Adipocyte (in vitro differentiated cells): ENCODE measurements at regions not wholly inside any gene's neighbourhood (a gene's known extent, or its start where the extent isn't known, plus 50 kb on each side); places are given as distances from the start of the nearest gene placed in this dataset.

Experiments
- DNase-seq: peaks from one replicate; pipeline ENCODE4 v3.0.0-alpha.2; 2015; ENCODE audit warnings: low read depth
- H3K27me3 ChIP-seq: replicated peaks from 2 replicates; pipeline ENCODE4 v1.7.0; 2013; ENCODE audit warnings: mild to moderate bottlenecking, low read length, moderate library complexity; ENCODE audit not compliant: control insufficient read depth, insufficient read depth
- H3K36me3 ChIP-seq: 2 replicates; pipeline ENCODE4 v1.7.0; 2013; ENCODE audit warnings: low read length, mild to moderate bottlenecking, moderate library complexity; ENCODE audit not compliant: control insufficient read depth, insufficient read depth, severe bottlenecking
- H3K4me1 ChIP-seq: 2 replicates; pipeline ENCODE4 v1.7.0; 2013; ENCODE audit warnings: mild to moderate bottlenecking, low read length, moderate library complexity; ENCODE audit not compliant: control insufficient read depth, insufficient read depth
- H3K4me3 ChIP-seq: 2 replicates; pipeline ENCODE4 v1.7.0; 2013; ENCODE audit warnings: mild to moderate bottlenecking, low read length, moderate library complexity
- H3K9ac ChIP-seq: 2 replicates; pipeline ENCODE4 v1.7.0; 2013; ENCODE audit warnings: mild to moderate bottlenecking, low read length, moderate library complexity
- H3K9me3 ChIP-seq: 2 replicates; pipeline ENCODE4 v1.7.0; 2013; ENCODE audit warnings: mild to moderate bottlenecking, low read length, moderate library complexity; ENCODE audit not compliant: control insufficient read depth

DNA sequence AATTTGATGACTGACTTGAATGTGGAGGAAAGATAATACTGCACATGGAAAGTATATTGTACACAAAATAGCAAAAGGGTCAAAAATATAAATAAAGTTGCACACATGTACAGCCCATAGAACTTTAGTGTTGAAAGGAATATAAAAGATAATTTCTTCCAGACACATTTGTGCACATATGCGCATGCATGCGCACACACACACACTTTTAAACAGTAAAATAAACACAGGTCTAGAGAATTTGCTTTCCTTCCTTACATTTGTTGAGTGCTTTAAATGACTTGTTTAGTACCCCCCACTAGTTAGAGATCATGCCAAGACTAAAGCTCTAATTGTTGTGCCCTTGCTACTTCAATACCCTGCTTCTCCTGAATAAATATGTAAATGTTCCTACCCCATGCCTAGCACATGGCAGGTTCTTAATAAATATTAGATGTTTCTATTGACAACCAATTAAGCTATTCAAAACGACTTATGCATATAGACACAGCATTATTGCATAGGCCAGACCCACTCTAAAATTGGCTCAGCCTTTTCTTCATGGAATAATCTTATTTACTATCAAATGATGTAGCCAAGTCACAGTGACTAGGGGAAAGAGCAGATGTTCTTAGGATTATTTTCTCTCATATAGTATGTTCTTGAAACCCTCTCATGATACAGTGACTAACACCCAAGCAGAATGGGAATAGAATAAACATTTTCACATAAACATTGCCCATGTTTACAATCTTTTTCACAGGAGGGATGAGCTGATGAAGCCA is 165.5 kb upstream of the ACVR2A start:
- no peak overlapping the region for H3K9ac ChIP-seq
- H3K27me3 ChIP-seq: no peaks in the 10 kb centered on the region
- H3K4me3 ChIP-seq: no peak overlapping the region
- H3K4me1 ChIP-seq: no peaks in the 10 kb centered on the region
- no peaks in the 10 kb centered on the region for H3K9me3 ChIP-seq
- H3K36me3 ChIP-seq: no peaks in the 10 kb centered on the region
- DNase-seq: no peak

DNA sequence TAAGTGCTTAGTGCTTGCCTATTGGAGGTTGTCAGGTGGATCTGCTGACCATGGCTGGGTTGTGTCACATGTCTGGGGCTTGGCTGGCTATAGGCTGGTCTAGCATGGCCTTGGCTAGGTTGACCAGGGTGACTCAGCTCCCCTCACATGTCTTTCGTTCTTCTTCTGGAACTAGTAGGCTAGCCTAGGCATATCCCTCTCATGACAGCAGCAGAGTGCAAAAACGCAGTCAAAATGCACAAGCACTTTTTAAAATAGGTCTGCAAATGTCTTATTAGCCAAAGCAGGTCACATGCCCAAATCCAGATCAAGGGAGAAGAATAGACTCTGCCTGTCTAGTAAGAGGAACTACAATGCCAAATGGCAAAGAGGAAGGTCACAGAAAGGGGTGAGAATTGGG is 179.7 kb upstream of the ACVR2A start:
- no peaks in the 10 kb centered on the region for H3K4me1 ChIP-seq
- H3K9me3 ChIP-seq: no peaks in the 10 kb centered on the region
- no peak overlapping the region for H3K4me3 ChIP-seq
- no peaks in the 10 kb centered on the region for H3K36me3 ChIP-seq
- no peak for DNase-seq
- H3K27me3 ChIP-seq: peaks cover 3% of the 10 kb centered on the region
- no peak overlapping the region for H3K9ac ChIP-seq

DNA sequence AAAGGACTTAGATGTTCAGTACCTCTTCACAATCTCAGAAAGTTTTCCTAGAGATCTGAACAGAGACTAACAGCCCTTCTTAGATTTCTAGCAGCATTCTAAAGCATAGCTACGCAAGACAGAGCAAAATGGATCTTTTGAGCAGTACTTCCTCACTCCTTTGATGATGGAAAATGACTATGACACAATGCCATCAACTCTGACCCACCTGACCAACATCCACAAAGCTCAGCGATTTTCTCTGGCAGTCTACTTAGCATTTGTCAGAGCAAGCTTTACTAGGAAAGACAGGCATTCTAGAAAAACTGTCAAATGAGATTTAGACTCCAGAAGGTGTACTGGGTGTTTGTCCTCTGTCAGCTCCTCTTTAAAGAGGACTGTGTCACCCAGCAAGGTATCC is 180.9 kb upstream of the ACVR2A start:
- DNase-seq: no peak
- H3K9ac ChIP-seq: no peak overlapping the region

DNA sequence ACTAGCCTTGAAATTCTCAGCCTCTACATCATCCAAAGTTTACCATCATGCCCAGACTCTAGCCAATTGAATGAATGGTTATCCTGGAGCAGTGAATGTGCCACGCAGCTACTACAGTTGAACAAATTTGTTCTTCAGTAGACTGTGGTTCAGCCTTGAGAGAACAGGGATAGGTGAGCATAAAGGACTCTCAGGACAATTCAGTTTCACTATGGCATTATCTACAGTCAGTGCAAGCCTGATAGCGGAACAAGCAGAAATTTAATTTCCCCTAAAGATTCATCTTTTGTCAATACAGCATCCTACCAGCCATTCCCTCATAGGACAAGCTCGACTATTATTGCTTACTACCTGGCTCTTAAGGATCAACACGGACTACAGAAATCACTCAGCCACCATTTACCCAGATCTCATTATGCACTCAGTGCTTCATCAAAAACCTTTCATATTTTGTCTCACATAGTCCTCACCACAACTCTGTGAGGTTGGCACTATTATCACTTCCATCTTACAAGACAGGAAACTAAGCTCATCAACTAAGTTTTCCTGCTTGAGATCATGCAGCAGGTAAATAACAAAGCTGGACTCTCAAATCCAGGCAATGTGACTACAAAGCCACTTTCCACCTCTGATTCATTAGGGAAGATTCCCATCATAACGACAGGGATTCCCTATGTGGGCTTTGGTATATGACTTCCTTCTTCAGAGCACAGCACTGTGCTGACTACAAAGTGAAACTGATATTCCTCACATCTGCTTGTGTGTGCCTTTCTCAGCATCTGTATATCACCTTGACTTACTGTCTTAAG is 181.5 kb upstream of the ACVR2A start:
- H3K9ac ChIP-seq: no peak overlapping the region
- DNase-seq: no peak
- no peak overlapping the region for H3K4me3 ChIP-seq
- H3K36me3 ChIP-seq: no peaks in the 10 kb centered on the region
- no peaks in the 10 kb centered on the region for H3K4me1 ChIP-seq
- peaks cover 3% of the 10 kb centered on the region for H3K27me3 ChIP-seq
- no peaks in the 10 kb centered on the region for H3K9me3 ChIP-seq

More for the DNA sequence above, 180.9 kb upstream of the ACVR2A start:
- Histone ChIP-seq H3K4me3 (no peak overlapping the region), H3K9me3 (no peaks in the 10 kb centered on the region), H3K27me3 (peaks cover 3% of the 10 kb centered on the region), H3K4me1 (no peaks in the 10 kb centered on the region), H3K36me3 (no peaks in the 10 kb centered on the region)

DNA sequence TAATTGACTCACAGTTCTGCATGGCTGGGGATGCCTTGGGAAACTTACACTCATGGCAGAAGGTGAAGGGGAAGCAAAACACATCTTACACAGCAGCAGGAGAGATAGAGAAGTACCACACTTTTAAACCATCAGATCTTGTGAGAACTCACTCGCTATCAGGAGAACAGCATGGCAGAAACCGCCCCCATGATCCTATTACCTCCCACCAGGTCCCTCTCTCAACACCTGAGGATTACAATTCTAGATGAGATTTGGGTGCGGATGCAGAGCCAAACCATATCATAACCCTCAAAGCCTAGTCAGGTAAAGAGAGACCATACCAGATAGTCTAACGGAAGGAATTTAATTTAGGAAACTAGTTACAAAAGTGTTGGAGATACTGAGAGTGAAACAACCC is 182.6 kb upstream of the ACVR2A start:
- no peak for DNase-seq
- no peak overlapping the region for H3K9ac ChIP-seq
- no peak overlapping the region for H3K4me3 ChIP-seq
- peaks cover 3% of the 10 kb centered on the region for H3K27me3 ChIP-seq
- no peaks in the 10 kb centered on the region for H3K9me3 ChIP-seq
- H3K4me1 ChIP-seq: no peaks in the 10 kb centered on the region
- H3K36me3 ChIP-seq: no peaks in the 10 kb centered on the region

DNA sequence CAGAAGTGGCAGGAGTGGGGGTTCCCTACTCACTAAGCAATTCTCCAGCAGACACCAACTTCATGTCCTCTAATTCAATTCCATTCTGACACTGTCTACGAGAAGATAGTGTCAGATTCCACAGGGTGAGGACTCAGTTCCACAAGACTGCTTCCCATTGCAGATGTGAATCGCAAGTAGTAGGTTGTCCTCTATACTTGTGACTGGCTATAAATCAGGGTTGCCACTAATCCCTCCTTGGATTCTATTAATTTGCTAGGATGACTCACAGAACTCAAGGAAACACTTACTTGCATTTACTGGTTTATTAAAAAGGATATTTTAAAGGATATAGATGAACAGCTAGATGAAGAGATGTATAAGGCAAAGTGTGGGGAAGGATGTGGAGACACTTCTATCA is 184.1 kb upstream of the ACVR2A start:
- Histone ChIP-seq H3K36me3 (no peaks in the 10 kb centered on the region), H3K4me1 (no peaks in the 10 kb centered on the region), H3K27me3 (peaks cover 3% of the 10 kb centered on the region), H3K9ac (no peak overlapping the region), H3K4me3 (no peak overlapping the region), H3K9me3 (no peaks in the 10 kb centered on the region)
- no peak for DNase-seq

DNA sequence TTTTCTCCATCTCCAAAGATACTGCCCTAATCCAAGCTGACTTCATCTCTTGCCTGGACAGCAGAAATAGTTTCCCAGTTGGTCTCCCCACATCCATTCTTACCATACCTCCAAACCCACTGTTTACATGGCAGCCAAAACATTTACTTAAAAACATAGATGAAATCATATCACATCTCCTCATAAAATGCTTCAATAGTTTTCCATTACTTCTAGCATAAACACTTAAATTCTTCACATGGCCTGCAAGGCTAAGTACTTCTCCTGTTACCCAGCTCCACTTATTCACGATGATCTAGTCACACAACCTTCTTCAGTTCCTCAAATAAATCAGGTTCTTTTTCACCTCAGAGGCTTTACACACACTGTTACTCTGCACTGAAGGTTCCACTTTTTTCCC is 185.8 kb upstream of the ACVR2A start:
- H3K36me3 ChIP-seq: no peaks in the 10 kb centered on the region
- no peak overlapping the region for H3K9ac ChIP-seq
- H3K4me3 ChIP-seq: no peak overlapping the region
- peaks cover 3% of the 10 kb centered on the region for H3K27me3 ChIP-seq
- H3K9me3 ChIP-seq: no peaks in the 10 kb centered on the region
- DNase-seq: no peak
- no peaks in the 10 kb centered on the region for H3K4me1 ChIP-seq

DNA sequence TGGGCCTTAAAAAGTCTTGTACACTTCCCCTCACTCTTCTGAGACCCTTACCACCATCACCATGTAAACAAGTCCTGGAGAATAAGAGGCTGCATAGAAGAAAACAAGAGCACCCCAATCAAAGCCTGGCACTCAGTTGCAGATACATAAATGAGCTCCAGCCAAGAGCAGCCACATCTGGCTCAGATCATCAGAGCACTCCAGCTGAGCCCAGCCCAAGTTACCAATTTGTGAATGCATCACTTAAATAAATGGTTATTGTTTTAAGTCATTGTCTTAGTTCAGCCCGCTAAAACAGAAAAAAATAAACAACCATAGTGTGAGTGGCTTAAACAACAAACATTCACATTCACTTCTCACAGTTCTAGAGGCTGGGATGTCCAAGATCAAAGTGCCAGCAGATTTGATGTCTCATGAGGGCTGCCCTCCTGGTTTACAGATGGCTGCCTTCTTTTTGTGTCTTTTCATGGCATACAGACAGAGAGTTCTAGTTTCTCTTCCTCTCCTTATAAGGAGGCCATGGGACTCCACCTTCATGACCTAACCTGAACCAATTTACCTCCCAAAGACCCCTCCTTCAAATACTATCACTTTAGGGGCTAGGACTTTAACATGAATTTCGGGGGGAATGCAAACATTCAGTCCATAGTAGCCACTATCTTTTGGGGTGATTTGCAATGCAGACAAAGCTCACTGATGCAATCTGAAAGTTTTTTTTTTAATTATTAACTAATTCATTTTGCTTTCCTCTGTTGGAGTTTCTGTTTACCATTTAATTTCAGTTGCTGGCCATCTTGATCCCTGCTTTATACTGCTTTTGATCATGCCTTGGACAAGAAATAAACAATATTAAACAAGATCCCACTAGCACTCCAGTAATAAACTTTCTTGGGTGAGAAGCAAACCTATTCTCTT is 187.5 kb upstream of the ACVR2A start:
- Histone ChIP-seq H3K36me3 (no peaks in the 10 kb centered on the region), H3K9me3 (no peaks in the 10 kb centered on the region), H3K4me1 (no peaks in the 10 kb centered on the region), H3K4me3 (no peak overlapping the region), H3K9ac (no peak overlapping the region), H3K27me3 (no peaks in the 10 kb centered on the region)
- no peak for DNase-seq

DNA sequence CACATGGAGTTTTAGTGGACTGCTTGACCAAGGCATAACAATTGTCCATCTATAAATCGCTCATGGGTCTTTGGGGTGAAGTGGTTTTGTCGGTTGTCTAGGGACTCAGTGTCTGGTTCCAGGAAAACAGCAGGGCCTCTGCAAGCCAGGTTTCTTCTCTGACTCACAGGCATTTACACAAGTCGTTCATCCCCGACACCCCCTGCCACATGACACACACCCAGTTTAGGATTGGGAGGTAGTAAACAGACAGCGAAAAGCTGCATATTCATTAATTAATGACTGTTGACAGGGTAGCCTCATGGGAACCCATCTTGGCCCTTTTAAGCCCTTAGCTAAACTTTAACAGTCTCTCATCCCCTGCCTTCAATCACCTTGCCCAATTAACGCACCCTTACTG is 194.8 kb upstream of the ACVR2A start:
- H3K36me3 ChIP-seq: no peaks in the 10 kb centered on the region
- no peak overlapping the region for H3K4me3 ChIP-seq
- no peaks in the 10 kb centered on the region for H3K9me3 ChIP-seq
- no peak overlapping the region for H3K9ac ChIP-seq
- no peaks in the 10 kb centered on the region for H3K4me1 ChIP-seq
- H3K27me3 ChIP-seq: peaks cover 3% of the 10 kb centered on the region
- DNase-seq: no peak

DNA sequence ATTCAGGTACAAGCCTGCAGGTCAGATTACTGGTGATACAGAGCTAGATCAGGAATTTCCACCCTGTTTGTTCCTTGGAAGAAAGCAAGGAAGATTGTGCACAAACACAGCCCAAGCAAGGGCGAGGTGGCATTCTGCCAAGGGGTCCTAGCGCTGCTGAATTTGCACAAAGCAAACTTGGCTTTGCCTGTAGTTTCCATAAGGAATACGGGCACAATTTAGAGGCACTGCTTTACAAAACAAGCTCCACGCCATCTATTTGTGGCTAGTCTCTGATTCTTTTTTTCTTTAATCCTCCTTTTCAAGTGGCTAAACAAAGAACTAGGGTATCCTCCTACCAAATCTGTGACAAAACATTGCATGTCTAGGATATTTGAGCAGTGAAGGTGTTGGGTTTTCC is 195.5 kb upstream of the ACVR2A start:
- DNase-seq: no peak
- Histone ChIP-seq H3K9ac (no peak overlapping the region), H3K27me3 (peaks cover 3% of the 10 kb centered on the region), H3K4me3 (no peak overlapping the region), H3K36me3 (no peaks in the 10 kb centered on the region), H3K4me1 (no peaks in the 10 kb centered on the region), H3K9me3 (no peaks in the 10 kb centered on the region)

DNA sequence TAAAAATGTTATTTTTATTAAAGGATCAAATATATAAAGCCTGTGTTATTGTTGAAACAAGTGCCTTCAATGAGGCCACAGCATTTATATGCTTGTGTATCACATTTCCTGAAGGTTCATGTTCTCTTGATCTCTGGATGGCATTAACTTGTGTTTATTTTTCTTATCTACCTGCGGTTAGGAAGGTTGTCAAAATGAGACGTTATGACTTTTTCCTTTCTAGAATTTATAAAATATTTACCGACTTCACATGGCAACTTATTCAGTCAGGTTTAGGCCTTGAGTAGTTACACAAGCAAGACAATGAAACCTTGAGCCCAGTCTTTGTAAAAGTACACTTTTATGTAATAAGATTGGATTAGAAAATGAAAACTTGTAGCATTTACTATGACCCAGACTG is 196.4 kb upstream of the ACVR2A start:
- no peaks in the 10 kb centered on the region for H3K9me3 ChIP-seq
- H3K27me3 ChIP-seq: peaks cover 3% of the 10 kb centered on the region
- DNase-seq: no peak
- no peak overlapping the region for H3K9ac ChIP-seq
- no peaks in the 10 kb centered on the region for H3K36me3 ChIP-seq
- H3K4me3 ChIP-seq: no peak overlapping the region
- H3K4me1 ChIP-seq: no peaks in the 10 kb centered on the region
